HL-60 (cell line): ENCODE measurements at regions not wholly inside any gene's neighbourhood (a gene's known extent, or its start where the extent isn't known, plus 50 kb on each side); places are given as distances from the start of the nearest gene placed in this dataset.

Experiments
- POLR2AphosphoS5 ChIP-seq: IDR thresholded peaks from 2 replicates; pipeline ENCODE4 v1.6.1; 2012; ENCODE audit warnings: low read depth
- TF ChIP-seq, protein P1 (sequence below): IDR thresholded peaks from one replicate; pipeline ENCODE4 v1.5.1; 2011; ENCODE audit warnings: low read length, control low read depth, inconsistent platforms; ENCODE audit not compliant: insufficient read depth

DNA sequence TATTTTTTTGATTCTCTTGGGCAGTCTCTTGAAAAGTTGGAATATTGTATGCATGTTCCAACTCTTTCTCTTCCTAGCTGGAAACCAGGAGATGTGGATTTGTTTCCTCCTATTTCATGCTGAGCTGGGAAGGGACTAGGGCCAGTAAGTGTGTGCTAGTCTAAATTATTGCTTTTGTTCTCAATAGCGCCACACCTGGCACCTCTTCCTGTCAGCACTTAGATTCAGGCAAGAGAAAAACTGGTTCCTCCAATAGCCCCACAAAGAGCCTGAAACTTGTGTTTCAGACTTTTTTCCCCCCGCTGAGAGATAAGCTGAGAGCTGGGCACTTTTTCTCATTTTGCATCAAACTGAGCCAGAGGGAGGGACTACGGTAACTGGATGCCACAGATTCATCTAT is 353.4 kb downstream of the OLFM4 start:
- TF ChIP-seq POLR2AphosphoS5: no peak
- TF ChIP-seq, protein P1, sequence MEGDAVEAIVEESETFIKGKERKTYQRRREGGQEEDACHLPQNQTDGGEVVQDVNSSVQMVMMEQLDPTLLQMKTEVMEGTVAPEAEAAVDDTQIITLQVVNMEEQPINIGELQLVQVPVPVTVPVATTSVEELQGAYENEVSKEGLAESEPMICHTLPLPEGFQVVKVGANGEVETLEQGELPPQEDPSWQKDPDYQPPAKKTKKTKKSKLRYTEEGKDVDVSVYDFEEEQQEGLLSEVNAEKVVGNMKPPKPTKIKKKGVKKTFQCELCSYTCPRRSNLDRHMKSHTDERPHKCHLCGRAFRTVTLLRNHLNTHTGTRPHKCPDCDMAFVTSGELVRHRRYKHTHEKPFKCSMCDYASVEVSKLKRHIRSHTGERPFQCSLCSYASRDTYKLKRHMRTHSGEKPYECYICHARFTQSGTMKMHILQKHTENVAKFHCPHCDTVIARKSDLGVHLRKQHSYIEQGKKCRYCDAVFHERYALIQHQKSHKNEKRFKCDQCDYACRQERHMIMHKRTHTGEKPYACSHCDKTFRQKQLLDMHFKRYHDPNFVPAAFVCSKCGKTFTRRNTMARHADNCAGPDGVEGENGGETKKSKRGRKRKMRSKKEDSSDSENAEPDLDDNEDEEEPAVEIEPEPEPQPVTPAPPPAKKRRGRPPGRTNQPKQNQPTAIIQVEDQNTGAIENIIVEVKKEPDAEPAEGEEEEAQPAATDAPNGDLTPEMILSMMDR: no peak
